Hepatocyte (in vitro differentiated cells): ENCODE measurements at regions not wholly inside any gene's neighbourhood (a gene's known extent, or its start where the extent isn't known, plus 50 kb on each side); places are given as distances from the start of the nearest gene placed in this dataset.

Experiments
- EZH2phosphoT487 ChIP-seq: fragments of 200-600 bp; sonication (generic); IDR thresholded peaks from one replicate; pipeline ENCODE4 v1.6.1; 2018; ENCODE audit warnings: antibody characterized with exemption, mild to moderate bottlenecking, low read depth, moderate library complexity; ENCODE audit not compliant: unreplicated experiment, severe bottlenecking
- TF ChIP-seq, protein P1 (sequence below): fragments of 200-600 bp; sonication (generic); IDR thresholded peaks from 2 replicates; pipeline ENCODE4 v1.5.1; 2016; ENCODE audit warnings: antibody characterized with exemption, mild to moderate bottlenecking; ENCODE audit not compliant: poor library complexity

DNA sequence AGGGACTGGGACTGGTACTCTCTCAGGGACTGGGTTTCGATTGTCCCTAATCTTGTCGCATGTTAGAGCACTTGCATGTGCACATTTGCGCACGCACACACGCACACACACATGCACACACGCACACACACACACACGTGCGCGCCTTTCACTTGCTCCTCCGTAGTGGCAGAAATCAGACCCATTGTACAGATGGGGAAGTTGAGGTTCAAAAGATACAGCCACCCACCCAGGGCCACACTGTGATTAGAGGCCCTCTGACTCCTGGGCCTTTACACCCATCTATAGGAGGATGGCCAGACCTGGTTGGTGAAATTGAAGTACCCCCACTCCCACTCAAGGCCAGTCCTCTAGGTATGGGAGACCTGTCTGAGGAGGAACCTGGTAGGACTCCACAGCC lies 167.8 kb upstream of the LHX5 start:
- TF ChIP-seq, protein P1, sequence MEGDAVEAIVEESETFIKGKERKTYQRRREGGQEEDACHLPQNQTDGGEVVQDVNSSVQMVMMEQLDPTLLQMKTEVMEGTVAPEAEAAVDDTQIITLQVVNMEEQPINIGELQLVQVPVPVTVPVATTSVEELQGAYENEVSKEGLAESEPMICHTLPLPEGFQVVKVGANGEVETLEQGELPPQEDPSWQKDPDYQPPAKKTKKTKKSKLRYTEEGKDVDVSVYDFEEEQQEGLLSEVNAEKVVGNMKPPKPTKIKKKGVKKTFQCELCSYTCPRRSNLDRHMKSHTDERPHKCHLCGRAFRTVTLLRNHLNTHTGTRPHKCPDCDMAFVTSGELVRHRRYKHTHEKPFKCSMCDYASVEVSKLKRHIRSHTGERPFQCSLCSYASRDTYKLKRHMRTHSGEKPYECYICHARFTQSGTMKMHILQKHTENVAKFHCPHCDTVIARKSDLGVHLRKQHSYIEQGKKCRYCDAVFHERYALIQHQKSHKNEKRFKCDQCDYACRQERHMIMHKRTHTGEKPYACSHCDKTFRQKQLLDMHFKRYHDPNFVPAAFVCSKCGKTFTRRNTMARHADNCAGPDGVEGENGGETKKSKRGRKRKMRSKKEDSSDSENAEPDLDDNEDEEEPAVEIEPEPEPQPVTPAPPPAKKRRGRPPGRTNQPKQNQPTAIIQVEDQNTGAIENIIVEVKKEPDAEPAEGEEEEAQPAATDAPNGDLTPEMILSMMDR = no peak
- TF ChIP-seq EZH2phosphoT487 = no peak
